ENCODE measurements at regions not wholly inside any gene's neighbourhood (a gene's known extent, or its start where the extent isn't known, plus 50 kb on each side); places are given as distances from the start of the nearest gene placed in this dataset.

DNA sequence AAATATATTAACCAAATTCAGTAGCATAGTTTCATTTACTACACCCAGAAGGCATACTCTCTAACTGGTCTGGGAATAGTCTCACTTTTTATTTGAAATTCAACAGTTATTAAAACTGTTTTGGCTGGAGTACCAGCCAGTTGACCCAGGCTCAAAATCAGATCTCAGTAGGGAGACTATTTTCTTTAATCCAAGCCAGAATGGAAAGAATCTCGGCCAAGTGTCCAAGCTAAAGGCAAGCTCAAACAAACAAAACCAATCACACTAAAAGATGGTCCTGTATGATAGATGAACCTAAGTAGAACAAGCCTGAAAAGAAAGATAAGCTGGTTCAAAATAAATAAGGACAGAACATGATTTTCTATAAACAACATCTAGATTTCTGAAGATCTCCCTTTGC is 259.6 kb upstream of the POM121L12 start:
- TF ChIP-seq BRCA1 (IDR thresholded peaks at IDR 0.05; ENCODE audit: low read depth, low read length) = no peak
- TF ChIP-seq EZH2 (IDR thresholded peaks at IDR 0.05; ENCODE audit: low read depth, low read length, severe bottlenecking) = no peak
- no peak for TF ChIP-seq GABPA (IDR thresholded peaks at IDR 0.05; ENCODE audit: borderline replicate concordance, insufficient read depth, low read length)
- TF ChIP-seq POLR2A (IDR thresholded peaks at IDR 0.05; ENCODE audit: control extremely low read depth in 1 of 2, low read depth in 2 of 2, low read length in 2 of 2) = no peak

Measured in H1 (cell line).